Suprapubic skin (tissue), 4 donors: ENCODE measurements at regions not wholly inside any gene's neighbourhood (a gene's known extent, or its start where the extent isn't known, plus 50 kb on each side); places are given as distances from the start of the nearest gene placed in this dataset.

ENCODE experiments used
- DNase-seq, 2 donors: peaks; one replicate each; pipeline ENCODE4 v3.0.0-alpha.2; 2019; ENCODE audit warnings: low spot score in 2 of 2
- H3K27ac ChIP-seq: fragments of 200-600 bp; sonication (generic); one replicate; pipeline ENCODE4 v1.5.1; 2019
- H3K27me3 ChIP-seq: fragments of 200-600 bp; sonication (generic); one replicate; pipeline ENCODE4 v1.5.1; 2019
- H3K36me3 ChIP-seq: fragments of 200-600 bp; sonication (generic); one replicate; pipeline ENCODE4 v1.5.1; 2019
- H3K4me1 ChIP-seq: fragments of 200-600 bp; sonication (generic); one replicate; pipeline ENCODE4 v1.5.1; 2019
- H3K4me3 ChIP-seq: fragments of 200-600 bp; sonication (generic); one replicate; pipeline ENCODE4 v1.5.1; 2019; ENCODE audit warnings: mild to moderate bottlenecking
- H3K9me3 ChIP-seq: fragments of 200-600 bp; sonication (generic); one replicate; pipeline ENCODE4 v1.5.1; 2019
- EP300 ChIP-seq: sonication (generic); formaldehyde crosslinking; IDR thresholded peaks from one replicate; pipeline ENCODE4 v1.6.1; 2017; ENCODE audit warnings: antibody characterized with exemption
- POLR2A ChIP-seq, 2 donors: fragments of 450-650 bp; IDR thresholded peaks; one replicate each; pipeline ENCODE4 v1.6.1; 2017; ENCODE audit warnings: antibody characterized with exemption in 2 of 2, mild to moderate bottlenecking in 2 of 2, moderate library complexity in 2 of 2
- POLR2AphosphoS5 ChIP-seq, 3 donors: sonication (generic); formaldehyde crosslinking; IDR thresholded peaks; one replicate each; pipeline ENCODE4 v1.6.1; 2017; ENCODE audit warnings: antibody characterized with exemption in 3 of 3
- WGBS: methylation state at CpG from one replicate; pipeline ENCODE4 v1.1.5; 2018; 5-methylcytosine and 5-hydroxymethylcytosine counted together
- TF ChIP-seq, protein P1 (sequence below), 2 donors: fragments of 200-600 bp in 1 of 2; fragments of 450-650 bp in 1 of 2; sonication (generic) in 1 of 2; IDR thresholded peaks; one replicate each; pipeline ENCODE4 v1.5.1; 2016 to 2019; ENCODE audit warnings: antibody characterized with exemption in 2 of 2, mild to moderate bottlenecking in 1 of 2, moderate library complexity in 1 of 2

DNA sequence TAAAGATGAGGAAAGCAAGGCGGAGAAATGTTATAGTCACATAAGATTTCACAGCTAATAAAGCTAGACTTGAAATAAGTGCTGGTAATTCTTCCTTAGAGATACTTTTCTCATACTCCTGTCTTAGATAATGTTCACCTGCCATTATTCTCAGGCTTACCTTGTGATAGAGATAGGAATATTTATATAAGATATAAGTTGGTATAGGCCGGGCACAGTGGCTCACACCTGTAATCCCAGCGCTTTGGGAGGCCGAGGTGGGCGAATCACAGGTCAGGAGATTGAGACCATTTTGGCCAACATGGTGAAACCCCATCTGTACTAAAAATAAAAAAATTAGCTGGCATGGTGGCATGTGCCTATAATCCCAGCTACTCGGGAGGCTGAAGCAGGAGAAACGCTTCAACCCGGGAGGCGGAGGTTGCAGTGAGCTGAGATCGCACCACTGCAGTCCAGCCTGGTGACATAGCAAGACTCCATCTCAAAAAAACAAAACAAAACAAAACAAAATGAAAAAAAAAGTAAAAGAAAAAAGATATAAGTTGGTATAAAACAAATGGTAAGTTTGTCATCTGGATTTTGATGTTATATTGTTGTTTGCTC lies 1918.4 kb downstream of the MAT2B start:
- H3K36me3 ChIP-seq, result no peaks in the 10 kb centered on the region
- no peak for DNase-seq
- no peak overlapping the region for H3K4me3 ChIP-seq
- TF ChIP-seq EP300 (no peak), POLR2AphosphoS5 (IDR thresholded peaks at IDR 0.05) (no peak), POLR2A (IDR thresholded peaks at IDR 0.05) (no peak)
- TF ChIP-seq, protein P1, sequence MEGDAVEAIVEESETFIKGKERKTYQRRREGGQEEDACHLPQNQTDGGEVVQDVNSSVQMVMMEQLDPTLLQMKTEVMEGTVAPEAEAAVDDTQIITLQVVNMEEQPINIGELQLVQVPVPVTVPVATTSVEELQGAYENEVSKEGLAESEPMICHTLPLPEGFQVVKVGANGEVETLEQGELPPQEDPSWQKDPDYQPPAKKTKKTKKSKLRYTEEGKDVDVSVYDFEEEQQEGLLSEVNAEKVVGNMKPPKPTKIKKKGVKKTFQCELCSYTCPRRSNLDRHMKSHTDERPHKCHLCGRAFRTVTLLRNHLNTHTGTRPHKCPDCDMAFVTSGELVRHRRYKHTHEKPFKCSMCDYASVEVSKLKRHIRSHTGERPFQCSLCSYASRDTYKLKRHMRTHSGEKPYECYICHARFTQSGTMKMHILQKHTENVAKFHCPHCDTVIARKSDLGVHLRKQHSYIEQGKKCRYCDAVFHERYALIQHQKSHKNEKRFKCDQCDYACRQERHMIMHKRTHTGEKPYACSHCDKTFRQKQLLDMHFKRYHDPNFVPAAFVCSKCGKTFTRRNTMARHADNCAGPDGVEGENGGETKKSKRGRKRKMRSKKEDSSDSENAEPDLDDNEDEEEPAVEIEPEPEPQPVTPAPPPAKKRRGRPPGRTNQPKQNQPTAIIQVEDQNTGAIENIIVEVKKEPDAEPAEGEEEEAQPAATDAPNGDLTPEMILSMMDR (IDR thresholded peaks at IDR 0.05), result no peak
- no peaks in the 10 kb centered on the region for H3K4me1 ChIP-seq
- no peaks in the 10 kb centered on the region for H3K27me3 ChIP-seq
- H3K9me3 ChIP-seq, result no peaks in the 10 kb centered on the region
- H3K27ac ChIP-seq, result no peak overlapping the region
- 86% methylated on average over 10 of the region's 10 CpGs for WGBS

DNA sequence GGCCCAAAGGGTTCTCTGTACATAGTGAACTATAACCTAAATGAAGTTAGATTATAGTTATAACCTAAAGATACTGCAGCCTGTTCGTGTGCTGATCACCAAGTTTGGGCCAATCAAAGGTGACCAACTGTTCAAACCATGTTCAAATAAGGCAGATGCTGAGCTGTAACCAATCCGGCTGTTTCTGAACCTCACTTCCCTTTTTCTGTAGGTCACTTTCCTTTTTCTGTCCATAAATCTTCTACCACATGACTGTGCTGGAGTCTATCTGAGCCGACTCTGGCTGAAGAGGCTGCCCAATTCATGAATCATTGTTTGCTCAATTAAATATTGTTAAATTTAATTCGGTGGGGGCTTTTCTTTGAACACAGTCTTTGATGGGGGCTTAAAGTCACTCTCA lies 1920.2 kb downstream of the MAT2B start:
- Histone ChIP-seq H3K27me3 (no peaks in the 10 kb centered on the region), H3K27ac (no peak overlapping the region), H3K4me1 (no peaks in the 10 kb centered on the region), H3K9me3 (no peaks in the 10 kb centered on the region), H3K4me3 (no peak overlapping the region), H3K36me3 (no peaks in the 10 kb centered on the region)
- DNase-seq, result no peak
- TF ChIP-seq EP300 (no peak), POLR2AphosphoS5 (IDR thresholded peaks at IDR 0.05) (no peak), POLR2A (IDR thresholded peaks at IDR 0.05) (no peak)
- TF ChIP-seq, protein P1 (IDR thresholded peaks at IDR 0.05), result no peak
- 78% methylated on average over 4 of the region's 4 CpGs for WGBS

DNA sequence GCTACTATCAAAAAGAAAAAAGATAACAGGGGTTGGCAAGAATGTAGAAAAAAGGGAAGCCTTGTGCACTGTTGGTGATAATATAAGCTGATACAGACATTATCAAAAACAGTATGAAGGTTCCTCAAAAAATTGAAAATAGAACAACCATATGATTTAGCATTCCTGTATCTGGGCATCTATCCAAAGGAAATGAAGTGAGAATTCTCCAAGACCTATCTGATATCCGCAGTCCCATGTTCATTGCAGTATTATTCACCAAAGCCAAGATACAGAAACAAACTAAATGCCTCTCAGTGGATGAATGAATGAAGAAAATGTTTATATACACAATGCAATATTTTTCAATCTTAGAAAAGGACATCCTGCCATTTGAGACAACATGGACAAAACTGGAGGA lies 1943.3 kb downstream of the MAT2B start:
- Histone ChIP-seq H3K4me3 (no peak overlapping the region), H3K27ac (no peak overlapping the region), H3K4me1 (no peaks in the 10 kb centered on the region), H3K9me3 (no peaks in the 10 kb centered on the region), H3K36me3 (no peaks in the 10 kb centered on the region), H3K27me3 (no peaks in the 10 kb centered on the region)
- WGBS, result 57% methylated on average over 1 of the region's 1 CpG
- DNase-seq, result no peak
- no peak for TF ChIP-seq POLR2AphosphoS5 (IDR thresholded peaks at IDR 0.05)
- no peak for TF ChIP-seq EP300
- no peak for TF ChIP-seq POLR2A (IDR thresholded peaks at IDR 0.05)
- TF ChIP-seq, protein P1 (IDR thresholded peaks at IDR 0.05), result no peak

DNA sequence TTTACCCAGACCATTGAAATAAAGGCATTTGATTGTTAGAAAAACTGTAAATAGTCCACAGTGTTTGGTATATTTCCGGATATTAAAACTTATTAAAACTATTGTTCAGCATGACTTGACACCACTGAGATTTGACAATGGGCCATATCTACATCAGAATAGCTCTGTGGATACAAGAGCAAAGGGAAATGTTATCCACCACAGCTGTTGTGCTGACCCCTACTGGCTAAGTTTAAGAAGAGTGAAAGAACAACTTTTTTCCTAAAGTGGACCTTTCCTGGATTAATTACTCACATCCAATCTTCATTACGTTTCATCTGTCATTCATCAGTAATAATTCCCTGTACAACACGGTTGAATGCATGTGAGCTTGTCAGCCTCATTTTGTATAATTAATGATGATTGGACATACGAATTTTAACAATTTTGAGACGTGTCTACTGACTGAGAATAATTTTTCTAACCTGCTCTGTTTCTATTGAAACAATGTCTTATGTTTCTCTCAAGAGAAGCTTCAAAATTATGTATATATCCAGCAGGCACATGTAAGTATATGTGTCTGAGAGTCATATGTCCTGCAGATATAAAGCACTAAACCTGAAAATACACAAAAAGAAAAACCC lies 1952.6 kb downstream of the MAT2B start:
- H3K27ac ChIP-seq, result no peak overlapping the region
- H3K4me3 ChIP-seq, result no peak overlapping the region
- TF ChIP-seq, protein P1 (IDR thresholded peaks at IDR 0.05), result no peak
- TF ChIP-seq POLR2AphosphoS5 (IDR thresholded peaks at IDR 0.05) (no peak), EP300 (no peak), POLR2A (IDR thresholded peaks at IDR 0.05) (no peak)
- no peak for DNase-seq
- 33% methylated on average over 5 of the region's 5 CpGs for WGBS
- no peaks in the 10 kb centered on the region for H3K27me3 ChIP-seq
- no peaks in the 10 kb centered on the region for H3K9me3 ChIP-seq
- no peaks in the 10 kb centered on the region for H3K4me1 ChIP-seq
- H3K36me3 ChIP-seq, result no peaks in the 10 kb centered on the region

DNA sequence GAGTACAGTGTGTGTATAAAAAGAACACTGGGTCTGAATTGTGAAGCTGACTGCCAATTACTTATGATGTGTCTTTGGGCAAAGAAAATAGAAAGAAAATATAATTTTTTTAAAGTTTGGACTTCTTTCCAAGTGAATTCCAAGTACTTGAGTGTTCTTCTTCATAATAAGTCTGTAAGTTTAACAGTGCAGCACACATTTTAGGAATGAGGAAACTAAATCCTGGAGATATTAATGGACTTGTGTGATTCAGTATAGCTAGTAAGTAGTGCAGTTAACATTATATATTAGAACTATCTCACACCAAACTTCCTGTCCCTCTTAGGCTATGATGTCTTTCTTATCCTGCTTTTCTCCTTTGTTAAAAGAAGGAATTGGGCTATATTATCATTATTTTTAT lies 1953.8 kb downstream of the MAT2B start:
- no peaks in the 10 kb centered on the region for H3K27me3 ChIP-seq
- H3K4me3 ChIP-seq, result no peak overlapping the region
- no peak for DNase-seq
- no peaks in the 10 kb centered on the region for H3K9me3 ChIP-seq
- TF ChIP-seq, protein P1 (IDR thresholded peaks at IDR 0.05), result no peak
- TF ChIP-seq POLR2A (IDR thresholded peaks at IDR 0.05) (no peak), POLR2AphosphoS5 (IDR thresholded peaks at IDR 0.05) (no peak), EP300 (no peak)
- no peak overlapping the region for H3K27ac ChIP-seq
- H3K4me1 ChIP-seq, result no peaks in the 10 kb centered on the region
- no peaks in the 10 kb centered on the region for H3K36me3 ChIP-seq
